NOMO-1 treated with DMSO at 0.1 percent for 48 hours (cell line): ENCODE measurements at regions not wholly inside any gene's neighbourhood (a gene's known extent, or its start where the extent isn't known, plus 50 kb on each side); places are given as distances from the start of the nearest gene placed in this dataset.

Experiments used
- DNase-seq: peaks from one replicate; lab custom pipeline; 2025; ENCODE audit not compliant: unreplicated experiment; lab: John Stamatoyannopoulos, UW

- DNase-seq, result no peak
Measured at GRCh38 chr4:136581119-136581518, 951.2 kb downstream of the PCDH18 start.

DNA sequence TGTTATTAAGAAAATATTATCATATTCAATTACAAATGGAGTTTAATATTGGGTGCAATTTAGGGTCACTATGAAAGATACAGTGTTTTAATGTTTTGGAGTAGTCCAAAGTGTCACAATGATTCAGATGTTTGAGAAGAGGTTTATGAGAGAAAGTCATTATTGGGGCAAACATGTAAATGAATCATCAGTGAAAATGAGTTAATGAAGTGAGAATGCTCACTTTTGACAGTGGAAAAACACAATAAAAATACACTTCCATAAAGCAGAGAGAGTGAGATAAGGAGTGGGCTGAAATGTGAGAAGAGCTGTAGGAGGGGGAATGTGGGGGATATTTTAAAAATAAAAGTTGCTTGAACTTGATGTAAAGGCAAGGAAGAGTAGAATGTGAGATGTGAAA, 957.1 kb downstream of the PCDH18 start:
- no peak for DNase-seq

DNA sequence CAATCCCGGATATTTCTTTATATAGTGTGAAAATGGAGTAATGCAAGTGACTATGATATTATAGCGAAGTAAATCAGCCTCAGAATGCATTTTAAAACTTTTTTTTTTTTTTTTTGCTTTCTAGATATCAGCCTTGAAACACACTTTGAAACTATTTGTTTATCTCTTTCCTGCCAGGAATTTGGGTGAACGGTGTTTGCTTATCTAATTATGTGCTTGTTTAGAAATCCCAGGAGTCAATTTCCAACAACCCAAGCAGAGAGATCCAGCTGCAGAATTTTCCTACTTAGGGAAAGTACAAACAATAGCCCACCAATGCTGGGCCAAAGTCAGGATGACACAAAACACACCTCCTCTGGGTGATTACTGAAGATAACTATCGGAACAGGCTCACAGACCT, 958.8 kb downstream of the PCDH18 start:
- no peak for DNase-seq

GRCh38 chr4:136571315-136571714, 961.0 kb downstream of the PCDH18 start:
- no peak for DNase-seq

GRCh38 chr4:136562834-136563233, 969.5 kb downstream of the PCDH18 start:
- DNase-seq, result no peak

- no peak for DNase-seq
Measured at GRCh38 chr4:136558940-136559494, 973.3 kb downstream of the PCDH18 start.

DNA sequence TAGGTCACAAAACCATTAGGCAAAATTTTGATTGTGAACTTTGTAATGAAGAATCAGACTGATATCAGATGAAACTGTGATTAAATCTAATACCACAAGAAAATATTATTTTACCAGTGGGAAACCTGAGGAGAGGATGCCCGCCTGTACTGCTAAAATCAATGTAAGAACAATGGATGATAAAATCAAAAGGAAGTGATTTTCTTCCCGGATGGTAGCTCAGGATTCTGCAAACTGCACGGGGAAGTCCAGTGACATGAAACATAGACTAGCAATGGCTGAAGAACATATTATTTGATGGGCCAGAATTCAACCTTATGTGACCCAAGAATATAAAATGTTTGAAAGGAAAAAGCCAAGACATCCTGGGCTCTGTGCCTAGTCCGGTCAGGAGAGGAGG, 974.9 kb downstream of the PCDH18 start:
- no peak for DNase-seq

DNA sequence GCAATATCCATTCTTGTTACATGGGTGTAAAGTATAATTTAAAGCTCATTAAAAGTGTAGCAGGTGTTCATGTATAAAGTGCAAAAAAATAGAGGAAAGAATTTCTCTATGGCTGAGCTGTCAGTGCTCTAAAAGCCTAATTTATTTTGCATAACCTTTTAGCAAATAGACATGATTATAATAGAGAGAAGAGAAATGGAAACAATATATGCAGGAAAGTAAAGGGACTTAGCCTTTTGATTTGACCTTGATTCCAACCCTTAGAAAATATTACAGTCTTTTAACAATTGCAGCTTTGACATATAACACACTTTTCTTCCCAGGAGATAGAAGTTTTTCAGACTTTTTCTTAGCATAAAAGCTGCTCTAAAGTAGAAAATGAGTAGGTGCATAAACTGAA, 978.3 kb downstream of the PCDH18 start:
- no peak for DNase-seq

- no peak for DNase-seq
Measured at GRCh38 chr4:136551753-136552152, 980.5 kb downstream of the PCDH18 start.

GRCh38 chr4:136540747-136541146, 991.5 kb downstream of the PCDH18 start:
- no peak for DNase-seq

- no peak for DNase-seq
Measured at GRCh38 chr4:136528131-136528530, 1004.2 kb downstream of the PCDH18 start.

- no peak for DNase-seq
Measured at GRCh38 chr4:136526517-136526916, 1005.8 kb downstream of the PCDH18 start.

GRCh38 chr4:136524039-136524438, 1008.3 kb downstream of the PCDH18 start:
- DNase-seq, result no peak

- no peak for DNase-seq
Measured at GRCh38 chr4:136516371-136516770, 1015.9 kb downstream of the PCDH18 start.

DNA sequence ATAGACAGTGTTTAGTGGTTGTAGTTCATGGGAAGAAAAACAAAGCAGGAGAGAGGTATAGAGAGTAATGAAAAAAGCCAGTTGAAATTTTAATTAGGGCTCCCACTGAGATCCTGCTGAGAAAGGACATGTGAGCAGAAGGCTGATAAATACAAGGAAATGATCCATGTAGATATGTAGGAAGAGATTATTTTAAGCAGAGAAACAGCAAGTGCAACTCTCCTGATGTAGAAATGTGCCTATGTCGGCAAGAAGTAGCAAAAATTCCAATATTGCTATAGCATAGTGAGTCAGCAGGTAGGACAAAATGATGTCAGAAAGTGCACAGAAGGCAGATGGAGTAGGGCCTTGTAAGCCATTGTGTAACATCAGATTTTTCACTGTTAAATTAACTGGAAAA, 1027.3 kb downstream of the PCDH18 start:
- no peak for DNase-seq

DNA sequence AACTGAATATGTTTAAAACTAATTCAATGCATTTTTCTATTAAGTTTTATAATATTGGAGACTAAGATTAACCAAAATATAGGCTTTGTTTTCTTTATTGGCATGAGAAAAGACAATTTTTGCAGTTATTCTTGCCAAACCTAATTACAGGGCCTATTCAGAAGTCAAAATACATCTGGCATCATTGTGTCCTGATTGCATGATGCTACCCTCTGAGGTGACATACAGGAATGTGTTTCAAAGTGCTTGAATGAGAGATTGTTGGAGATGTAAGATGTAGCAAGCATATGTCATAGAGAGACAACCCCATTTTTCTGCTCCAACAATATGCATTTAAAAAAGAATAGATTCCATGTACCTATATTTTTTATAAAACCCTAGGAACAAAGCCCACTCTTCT, 1036.4 kb downstream of the PCDH18 start:
- DNase-seq, result no peak

- no peak for DNase-seq
Measured at GRCh38 chr4:136495076-136495475, 1037.2 kb downstream of the PCDH18 start.

DNA sequence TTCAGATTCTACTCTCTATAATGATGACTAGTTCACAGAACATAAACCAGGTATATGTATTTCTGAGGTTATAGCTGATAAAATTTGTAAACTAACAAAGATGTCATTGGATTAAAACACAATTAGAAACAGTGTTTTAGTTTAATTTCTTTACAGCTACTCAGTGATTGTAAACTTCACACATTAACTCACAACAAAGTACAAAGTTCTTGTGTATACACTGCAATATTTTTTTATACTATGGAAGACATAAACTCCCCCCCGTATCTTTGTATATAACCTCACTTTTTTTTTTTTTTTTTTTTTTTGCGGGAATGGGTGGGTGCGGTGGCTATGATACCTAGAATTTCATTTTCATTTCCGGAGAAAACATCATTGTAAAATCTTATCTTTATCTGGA, 1043.2 kb downstream of the PCDH18 start:
- DNase-seq, result no peak

GRCh38 chr4:136484996-136485395, 1047.3 kb downstream of the PCDH18 start:
- no peak for DNase-seq

- DNase-seq, result no peak
Measured at GRCh38 chr4:136476753-136477152, 1055.5 kb downstream of the PCDH18 start.

DNA sequence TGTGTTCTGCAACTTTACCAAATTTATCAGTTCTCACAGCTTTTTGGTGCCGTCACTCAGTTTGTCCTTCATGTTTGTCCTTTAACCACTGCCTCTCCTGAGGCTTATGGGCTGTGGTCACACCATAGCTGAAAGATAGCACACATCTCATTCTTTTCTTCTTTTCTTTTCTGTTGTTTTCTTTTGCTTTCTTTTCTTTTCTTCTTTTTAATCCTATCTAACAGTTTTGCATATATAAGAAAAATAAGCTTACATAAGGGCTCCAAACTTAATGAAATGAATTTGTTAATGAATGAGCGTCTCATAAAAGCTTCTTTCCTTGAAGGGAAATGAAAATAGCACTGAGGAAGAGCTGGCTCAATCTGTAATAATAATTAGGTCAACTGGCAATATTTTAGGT, 1061.2 kb downstream of the PCDH18 start:
- no peak for DNase-seq

GRCh38 chr4:136465691-136466090, 1066.6 kb downstream of the PCDH18 start:
- no peak for DNase-seq

- DNase-seq, result no peak
Measured at GRCh38 chr4:136463941-136464340, 1068.4 kb downstream of the PCDH18 start.

DNA sequence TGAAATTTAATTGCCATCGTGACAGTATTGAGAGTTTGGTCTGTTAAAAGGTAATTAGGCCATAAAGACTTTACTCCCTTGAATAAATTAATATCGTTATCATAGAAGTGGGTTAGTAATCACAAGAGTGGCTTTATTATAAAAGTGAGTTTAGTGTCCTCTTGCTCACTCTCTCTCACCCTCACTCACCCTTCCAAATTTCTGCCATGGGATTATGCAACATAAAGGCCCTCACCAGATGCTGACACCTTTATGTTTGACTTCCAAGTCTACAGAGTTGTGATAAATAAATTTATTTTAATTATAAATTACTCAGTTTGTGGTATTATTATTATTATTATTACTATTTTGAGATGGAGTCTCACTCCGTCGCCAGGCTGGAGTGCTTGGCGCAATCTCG, 1070.8 kb downstream of the PCDH18 start:
- DNase-seq, result no peak
